ENCODE measurements at regions not wholly inside any gene's neighbourhood (a gene's known extent, or its start where the extent isn't known, plus 50 kb on each side); places are given as distances from the start of the nearest gene placed in this dataset.

DNA sequence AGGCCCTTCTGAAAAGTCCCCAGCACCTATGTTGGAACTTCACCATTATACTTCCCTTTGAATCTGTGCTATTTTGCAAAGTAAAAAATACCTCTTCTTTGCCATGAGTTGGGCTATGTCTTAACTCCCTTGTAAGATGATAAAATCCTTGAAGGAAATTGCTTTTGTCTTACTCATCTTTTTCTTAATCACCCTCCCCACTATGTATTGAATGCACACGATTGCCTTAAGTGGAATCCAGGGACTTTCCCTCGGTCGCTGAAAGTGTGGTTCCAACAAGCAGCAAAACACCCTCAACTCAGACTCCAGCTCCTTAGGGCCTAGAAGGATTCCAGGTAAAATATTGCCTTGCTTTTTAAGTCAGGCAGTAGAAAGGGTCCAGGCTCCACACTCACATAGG, 173.2 kb upstream of the ARL4C start:
- in situ Hi-C loops (cut with MboI) (no loop called here), intact Hi-C loops (cut with micrococcal nuclease; ENCODE audit: unreplicated experiment) (no loop called here)
- Histone ChIP-seq H3K9ac (ENCODE audit: control insufficient read depth, insufficient read depth, low read length) (no peak overlapping the region), H3K27me3 (replicated peaks in 1 of 2; ENCODE audit: control insufficient read depth in 2 of 2, insufficient read depth in 2 of 2, low read length in 1 of 2) (no peaks in the 10 kb centered on the region), H3K9me3 (replicated peaks; ENCODE audit: control insufficient read depth, insufficient read depth, low read length) (no peaks in the 10 kb centered on the region), H3K4me3 (no peak overlapping the region), H3K27ac (ENCODE audit: control insufficient read depth, insufficient read depth) (no peak overlapping the region), H3K36me3 (ENCODE audit: control insufficient read depth in 2 of 2, insufficient read depth in 2 of 2, low read length in 1 of 2) (no peaks in the 10 kb centered on the region), H4K20me1 (ENCODE audit: control insufficient read depth, insufficient read depth) (no peaks in the 10 kb centered on the region), H3K79me2 (ENCODE audit: control insufficient read depth, insufficient read depth, low read length) (no peaks in the 10 kb centered on the region), H3K4me1 (ENCODE audit: control insufficient read depth, insufficient read depth, low read length) (no peaks in the 10 kb centered on the region), H3K4me2 (ENCODE audit: control insufficient read depth, insufficient read depth) (no peak overlapping the region), H2AFZ (ENCODE audit: control insufficient read depth, low read depth, low read length) (no peak overlapping the region)
- ChIA-PET RAD21 (ENCODE audit: unreplicated experiment) (no interaction called here), SMC1A (ENCODE audit: uncharacterized antibody, unreplicated experiment) (no interaction called here), POLR2A (no interaction called here), CTCF (no interaction called here)
- 10% methylated on average over 3 of the region's 3 CpGs for WGBS (ENCODE audit: insufficient coverage, insufficient replicate concordance, low lambda C conversion rate, missing lambda C conversion rate)
- FAIRE-seq (no peak), DNase-seq (ENCODE audit: low read depth, low spot score) (no peak), ATAC-seq (no peak)
- no TSS peak for BruUV-seq (replicated peaks)
- TF ChIP-seq STAT1 (conservative IDR thresholded peaks at IDR 0.05) (no peak), POLR2AphosphoS2 (IDR thresholded peaks at IDR 0.05; ENCODE audit: low read depth, low read length) (no peak), HDAC6 (IDR thresholded peaks at IDR 0.05; ENCODE audit: unreplicated experiment) (no peak), CREB1 (IDR thresholded peaks at IDR 0.05; ENCODE audit: low read depth) (no peak), NR2F1 (conservative IDR thresholded peaks at IDR 0.05) (no peak), MEF2B (IDR thresholded peaks at IDR 0.05; ENCODE audit: partially characterized antibody, poor library complexity, severe bottlenecking) (no peak), SUZ12 (IDR thresholded peaks at IDR 0.05; ENCODE audit: unreplicated experiment) (no peak), RFX5 (IDR thresholded peaks at IDR 0.05; ENCODE audit: low read depth, low read length) (no peak), MYC (IDR thresholded peaks at IDR 0.05; ENCODE audit: insufficient read depth, insufficient read length, insufficient replicate concordance, low read length, severe bottlenecking) (no peak), GATAD2B (conservative IDR thresholded peaks at IDR 0.05; ENCODE audit: low read depth) (no peak)
- TF ChIP-seq, protein P1, sequence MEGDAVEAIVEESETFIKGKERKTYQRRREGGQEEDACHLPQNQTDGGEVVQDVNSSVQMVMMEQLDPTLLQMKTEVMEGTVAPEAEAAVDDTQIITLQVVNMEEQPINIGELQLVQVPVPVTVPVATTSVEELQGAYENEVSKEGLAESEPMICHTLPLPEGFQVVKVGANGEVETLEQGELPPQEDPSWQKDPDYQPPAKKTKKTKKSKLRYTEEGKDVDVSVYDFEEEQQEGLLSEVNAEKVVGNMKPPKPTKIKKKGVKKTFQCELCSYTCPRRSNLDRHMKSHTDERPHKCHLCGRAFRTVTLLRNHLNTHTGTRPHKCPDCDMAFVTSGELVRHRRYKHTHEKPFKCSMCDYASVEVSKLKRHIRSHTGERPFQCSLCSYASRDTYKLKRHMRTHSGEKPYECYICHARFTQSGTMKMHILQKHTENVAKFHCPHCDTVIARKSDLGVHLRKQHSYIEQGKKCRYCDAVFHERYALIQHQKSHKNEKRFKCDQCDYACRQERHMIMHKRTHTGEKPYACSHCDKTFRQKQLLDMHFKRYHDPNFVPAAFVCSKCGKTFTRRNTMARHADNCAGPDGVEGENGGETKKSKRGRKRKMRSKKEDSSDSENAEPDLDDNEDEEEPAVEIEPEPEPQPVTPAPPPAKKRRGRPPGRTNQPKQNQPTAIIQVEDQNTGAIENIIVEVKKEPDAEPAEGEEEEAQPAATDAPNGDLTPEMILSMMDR (IDR thresholded peaks at IDR 0.05 in 2 of 3, conservative IDR thresholded peaks at IDR 0.05 in 1 of 3; ENCODE audit: control insufficient read depth in 2 of 3, extremely low read depth in 1 of 3, insufficient read depth in 1 of 3, low read depth in 3 of 3, low read length in 3 of 3): no peak
- TF ChIP-seq, protein P2, sequence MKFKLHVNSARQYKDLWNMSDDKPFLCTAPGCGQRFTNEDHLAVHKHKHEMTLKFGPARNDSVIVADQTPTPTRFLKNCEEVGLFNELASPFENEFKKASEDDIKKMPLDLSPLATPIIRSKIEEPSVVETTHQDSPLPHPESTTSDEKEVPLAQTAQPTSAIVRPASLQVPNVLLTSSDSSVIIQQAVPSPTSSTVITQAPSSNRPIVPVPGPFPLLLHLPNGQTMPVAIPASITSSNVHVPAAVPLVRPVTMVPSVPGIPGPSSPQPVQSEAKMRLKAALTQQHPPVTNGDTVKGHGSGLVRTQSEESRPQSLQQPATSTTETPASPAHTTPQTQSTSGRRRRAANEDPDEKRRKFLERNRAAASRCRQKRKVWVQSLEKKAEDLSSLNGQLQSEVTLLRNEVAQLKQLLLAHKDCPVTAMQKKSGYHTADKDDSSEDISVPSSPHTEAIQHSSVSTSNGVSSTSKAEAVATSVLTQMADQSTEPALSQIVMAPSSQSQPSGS (IDR thresholded peaks at IDR 0.05; ENCODE audit: low read length): no peak
- TF ChIP-seq, protein P3, sequence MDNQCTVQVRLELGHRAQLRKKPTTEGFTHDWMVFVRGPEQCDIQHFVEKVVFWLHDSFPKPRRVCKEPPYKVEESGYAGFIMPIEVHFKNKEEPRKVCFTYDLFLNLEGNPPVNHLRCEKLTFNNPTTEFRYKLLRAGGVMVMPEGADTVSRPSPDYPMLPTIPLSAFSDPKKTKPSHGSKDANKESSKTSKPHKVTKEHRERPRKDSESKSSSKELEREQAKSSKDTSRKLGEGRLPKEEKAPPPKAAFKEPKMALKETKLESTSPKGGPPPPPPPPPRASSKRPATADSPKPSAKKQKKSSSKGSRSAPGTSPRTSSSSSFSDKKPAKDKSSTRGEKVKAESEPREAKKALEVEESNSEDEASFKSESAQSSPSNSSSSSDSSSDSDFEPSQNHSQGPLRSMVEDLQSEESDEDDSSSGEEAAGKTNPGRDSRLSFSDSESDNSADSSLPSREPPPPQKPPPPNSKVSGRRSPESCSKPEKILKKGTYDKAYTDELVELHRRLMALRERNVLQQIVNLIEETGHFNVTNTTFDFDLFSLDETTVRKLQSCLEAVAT (IDR thresholded peaks at IDR 0.05): no peak
- TF ChIP-seq, protein P4, sequence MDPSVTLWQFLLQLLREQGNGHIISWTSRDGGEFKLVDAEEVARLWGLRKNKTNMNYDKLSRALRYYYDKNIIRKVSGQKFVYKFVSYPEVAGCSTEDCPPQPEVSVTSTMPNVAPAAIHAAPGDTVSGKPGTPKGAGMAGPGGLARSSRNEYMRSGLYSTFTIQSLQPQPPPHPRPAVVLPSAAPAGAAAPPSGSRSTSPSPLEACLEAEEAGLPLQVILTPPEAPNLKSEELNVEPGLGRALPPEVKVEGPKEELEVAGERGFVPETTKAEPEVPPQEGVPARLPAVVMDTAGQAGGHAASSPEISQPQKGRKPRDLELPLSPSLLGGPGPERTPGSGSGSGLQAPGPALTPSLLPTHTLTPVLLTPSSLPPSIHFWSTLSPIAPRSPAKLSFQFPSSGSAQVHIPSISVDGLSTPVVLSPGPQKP (IDR thresholded peaks at IDR 0.05; ENCODE audit: low read depth, low read length): no peak
- TF ChIP-seq, protein P5, sequence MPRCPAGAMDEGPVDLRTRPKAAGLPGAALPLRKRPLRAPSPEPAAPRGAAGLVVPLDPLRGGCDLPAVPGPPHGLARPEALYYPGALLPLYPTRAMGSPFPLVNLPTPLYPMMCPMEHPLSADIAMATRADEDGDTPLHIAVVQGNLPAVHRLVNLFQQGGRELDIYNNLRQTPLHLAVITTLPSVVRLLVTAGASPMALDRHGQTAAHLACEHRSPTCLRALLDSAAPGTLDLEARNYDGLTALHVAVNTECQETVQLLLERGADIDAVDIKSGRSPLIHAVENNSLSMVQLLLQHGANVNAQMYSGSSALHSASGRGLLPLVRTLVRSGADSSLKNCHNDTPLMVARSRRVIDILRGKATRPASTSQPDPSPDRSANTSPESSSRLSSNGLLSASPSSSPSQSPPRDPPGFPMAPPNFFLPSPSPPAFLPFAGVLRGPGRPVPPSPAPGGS (IDR thresholded peaks at IDR 0.05; ENCODE audit: borderline replicate concordance, insufficient read depth, low read depth, low read length, poor library complexity, severe bottlenecking): no peak
- TF ChIP-seq, protein P6, sequence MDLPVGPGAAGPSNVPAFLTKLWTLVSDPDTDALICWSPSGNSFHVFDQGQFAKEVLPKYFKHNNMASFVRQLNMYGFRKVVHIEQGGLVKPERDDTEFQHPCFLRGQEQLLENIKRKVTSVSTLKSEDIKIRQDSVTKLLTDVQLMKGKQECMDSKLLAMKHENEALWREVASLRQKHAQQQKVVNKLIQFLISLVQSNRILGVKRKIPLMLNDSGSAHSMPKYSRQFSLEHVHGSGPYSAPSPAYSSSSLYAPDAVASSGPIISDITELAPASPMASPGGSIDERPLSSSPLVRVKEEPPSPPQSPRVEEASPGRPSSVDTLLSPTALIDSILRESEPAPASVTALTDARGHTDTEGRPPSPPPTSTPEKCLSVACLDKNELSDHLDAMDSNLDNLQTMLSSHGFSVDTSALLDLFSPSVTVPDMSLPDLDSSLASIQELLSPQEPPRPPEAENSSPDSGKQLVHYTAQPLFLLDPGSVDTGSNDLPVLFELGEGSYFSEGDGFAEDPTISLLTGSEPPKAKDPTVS (IDR thresholded peaks at IDR 0.05; ENCODE audit: low read depth, low read length): no peak
